GM21515 (cell line): ENCODE measurements at regions not wholly inside any gene's neighbourhood (a gene's known extent, or its start where the extent isn't known, plus 50 kb on each side); places are given as distances from the start of the nearest gene placed in this dataset.

Experiments
- ATAC-seq: cut with Tn5 transposase; IDR thresholded peaks from one replicate; pipeline ENCODE4 v1.9.1; 2021; ENCODE audit not compliant: unreplicated experiment

- ATAC-seq: no peak
Measured at GRCh38 chr1:87265786-87266185, 62.9 kb upstream of the LMO4 start.

GRCh38 chr1:87268111-87268510, 60.6 kb upstream of the LMO4 start:
- no peak for ATAC-seq

DNA sequence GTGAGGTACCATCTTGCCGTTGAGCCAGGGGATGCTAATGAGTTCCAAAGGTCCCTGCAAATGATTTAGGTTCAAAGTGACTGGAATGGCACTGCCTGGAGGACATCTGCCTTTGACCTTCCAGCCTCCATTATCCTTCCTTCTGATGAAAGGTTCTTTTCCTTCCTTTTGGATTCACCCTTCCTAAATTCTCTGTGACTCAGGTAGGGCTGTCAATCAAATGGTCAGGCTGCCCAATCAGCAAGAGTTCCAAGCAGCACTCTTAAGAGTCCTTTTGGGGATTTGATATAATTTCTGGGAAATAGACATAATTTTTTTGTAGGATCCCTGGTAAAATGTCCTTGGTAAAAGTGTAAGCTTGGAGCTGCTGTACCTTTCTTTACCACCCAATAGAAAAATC, 58.8 kb upstream of the LMO4 start:
- ATAC-seq: no peak

- ATAC-seq: no peak
Measured at GRCh38 chr1:87273291-87273690, 55.4 kb upstream of the LMO4 start.

GRCh38 chr1:87274851-87275250, 53.8 kb upstream of the LMO4 start:
- ATAC-seq: no peak

DNA sequence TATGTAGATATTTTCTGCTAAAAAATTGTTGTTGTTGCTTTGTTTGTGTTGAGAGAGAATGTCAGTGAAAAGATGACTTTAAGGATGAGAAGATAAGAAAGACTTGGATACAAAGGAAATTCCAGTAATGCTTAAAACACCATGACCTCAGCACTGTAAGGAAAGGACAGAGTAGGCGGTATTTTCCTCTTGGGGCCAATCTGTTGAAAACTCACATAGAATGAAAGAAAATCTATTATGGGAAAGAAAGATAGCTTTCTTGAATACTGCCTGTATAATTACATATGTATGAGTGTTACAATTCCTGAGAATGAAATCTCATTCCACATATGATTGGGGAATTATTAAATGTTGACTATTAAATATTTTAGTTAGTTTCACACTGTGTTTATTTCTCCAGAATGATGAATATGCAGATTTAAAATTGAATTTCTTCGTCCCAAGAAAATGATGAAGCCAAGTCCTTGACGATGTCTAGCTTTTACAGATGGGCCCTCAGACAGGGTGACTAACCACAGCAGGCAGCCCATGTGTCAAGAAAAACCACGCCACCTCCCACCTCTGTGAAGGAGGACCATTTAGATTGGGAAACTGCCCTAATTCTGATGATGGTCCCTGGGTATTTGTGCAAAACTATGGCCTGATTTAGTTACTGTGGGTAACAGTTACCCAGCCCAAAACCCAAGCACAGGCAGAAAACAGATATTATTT, 49.7 kb upstream of the LMO4 start:
- ATAC-seq: no peak
